Peyer's patch (tissue), 4 donors: ENCODE measurements at regions not wholly inside any gene's neighbourhood (a gene's known extent, or its start where the extent isn't known, plus 50 kb on each side); places are given as distances from the start of the nearest gene placed in this dataset.

Source experiments
- DNase-seq, 3 donors: peaks; one replicate each; pipeline ENCODE4 v3.0.0-alpha.2; 2017 to 2019
- H3K27ac ChIP-seq, 4 donors: fragments of 200-600 bp; sonication (generic); one replicate each; pipeline ENCODE4 v1.5.1; 2016 to 2019
- H3K27me3 ChIP-seq, 2 donors: fragments of 200-600 bp; sonication (generic); one replicate each; pipeline ENCODE4 v1.5.1; 2019
- H3K36me3 ChIP-seq, 3 donors: fragments of 200-600 bp; sonication (generic); one replicate each; pipeline ENCODE4 v1.5.1; 2016 to 2019
- H3K4me1 ChIP-seq, 4 donors: fragments of 200-600 bp; sonication (generic); one replicate each; pipeline ENCODE4 v1.5.1; 2016 to 2019
- H3K4me3 ChIP-seq, 4 donors: fragments of 200-600 bp; sonication (generic); 1 replicate in 3 of 4; 2 replicates in 1 of 4; pipeline ENCODE4 v1.5.1; 2016 to 2019; ENCODE audit warnings: mild to moderate bottlenecking in 1 of 4
- H3K9me3 ChIP-seq, 4 donors: fragments of 200-600 bp; sonication (generic); one replicate each; pipeline ENCODE4 v1.5.1; 2016 to 2019; ENCODE audit warnings: mild to moderate bottlenecking in 1 of 4
- POLR2A ChIP-seq, 2 donors: fragments of 450-650 bp; IDR thresholded peaks; one replicate each; pipeline ENCODE4 v1.5.1; 2017; ENCODE audit warnings: antibody characterized with exemption in 2 of 2, mild to moderate bottlenecking in 2 of 2, moderate library complexity in 2 of 2
- TF ChIP-seq, protein P1 (sequence below), 6 experiments: fragments of 450-650 bp in 4 of 6; fragments of 200-600 bp in 2 of 6; sonication (generic) in 1 of 6; IDR thresholded peaks; one replicate each; pipeline ENCODE4 v1.5.1; 2017 to 2019; ENCODE audit warnings: antibody characterized with exemption in 6 of 6, mild to moderate bottlenecking in 3 of 6, moderate library complexity in 1 of 6

GRCh38 chr18:71994273-71994672, 549.9 kb downstream of the CBLN2 start:
- Histone ChIP-seq H3K27me3 (no peaks in the 10 kb centered on the region), H3K9me3 (peaks cover 0 to 3% (median 0%) of the 10 kb centered on the region in 4 donors), H3K27ac (no peak overlapping the region), H3K4me3 (no peak overlapping the region), H3K4me1 (no peaks in the 10 kb centered on the region), H3K36me3 (no peaks in the 10 kb centered on the region)
- TF ChIP-seq, protein P1, sequence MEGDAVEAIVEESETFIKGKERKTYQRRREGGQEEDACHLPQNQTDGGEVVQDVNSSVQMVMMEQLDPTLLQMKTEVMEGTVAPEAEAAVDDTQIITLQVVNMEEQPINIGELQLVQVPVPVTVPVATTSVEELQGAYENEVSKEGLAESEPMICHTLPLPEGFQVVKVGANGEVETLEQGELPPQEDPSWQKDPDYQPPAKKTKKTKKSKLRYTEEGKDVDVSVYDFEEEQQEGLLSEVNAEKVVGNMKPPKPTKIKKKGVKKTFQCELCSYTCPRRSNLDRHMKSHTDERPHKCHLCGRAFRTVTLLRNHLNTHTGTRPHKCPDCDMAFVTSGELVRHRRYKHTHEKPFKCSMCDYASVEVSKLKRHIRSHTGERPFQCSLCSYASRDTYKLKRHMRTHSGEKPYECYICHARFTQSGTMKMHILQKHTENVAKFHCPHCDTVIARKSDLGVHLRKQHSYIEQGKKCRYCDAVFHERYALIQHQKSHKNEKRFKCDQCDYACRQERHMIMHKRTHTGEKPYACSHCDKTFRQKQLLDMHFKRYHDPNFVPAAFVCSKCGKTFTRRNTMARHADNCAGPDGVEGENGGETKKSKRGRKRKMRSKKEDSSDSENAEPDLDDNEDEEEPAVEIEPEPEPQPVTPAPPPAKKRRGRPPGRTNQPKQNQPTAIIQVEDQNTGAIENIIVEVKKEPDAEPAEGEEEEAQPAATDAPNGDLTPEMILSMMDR (IDR thresholded peaks at IDR 0.05), result no peak
- TF ChIP-seq POLR2A (IDR thresholded peaks at IDR 0.05), result no peak
- no peak for DNase-seq

- Histone ChIP-seq H3K27me3 (no peaks in the 10 kb centered on the region), H3K4me3 (no peak overlapping the region), H3K4me1 (no peaks in the 10 kb centered on the region), H3K9me3 (no peaks in the 10 kb centered on the region), H3K36me3 (no peaks in the 10 kb centered on the region), H3K27ac (no peak overlapping the region)
- no peak for DNase-seq
- TF ChIP-seq, protein P1 (IDR thresholded peaks at IDR 0.05), result no peak
Measured at GRCh38 chr18:71989616-71990015, 554.5 kb downstream of the CBLN2 start.

DNA sequence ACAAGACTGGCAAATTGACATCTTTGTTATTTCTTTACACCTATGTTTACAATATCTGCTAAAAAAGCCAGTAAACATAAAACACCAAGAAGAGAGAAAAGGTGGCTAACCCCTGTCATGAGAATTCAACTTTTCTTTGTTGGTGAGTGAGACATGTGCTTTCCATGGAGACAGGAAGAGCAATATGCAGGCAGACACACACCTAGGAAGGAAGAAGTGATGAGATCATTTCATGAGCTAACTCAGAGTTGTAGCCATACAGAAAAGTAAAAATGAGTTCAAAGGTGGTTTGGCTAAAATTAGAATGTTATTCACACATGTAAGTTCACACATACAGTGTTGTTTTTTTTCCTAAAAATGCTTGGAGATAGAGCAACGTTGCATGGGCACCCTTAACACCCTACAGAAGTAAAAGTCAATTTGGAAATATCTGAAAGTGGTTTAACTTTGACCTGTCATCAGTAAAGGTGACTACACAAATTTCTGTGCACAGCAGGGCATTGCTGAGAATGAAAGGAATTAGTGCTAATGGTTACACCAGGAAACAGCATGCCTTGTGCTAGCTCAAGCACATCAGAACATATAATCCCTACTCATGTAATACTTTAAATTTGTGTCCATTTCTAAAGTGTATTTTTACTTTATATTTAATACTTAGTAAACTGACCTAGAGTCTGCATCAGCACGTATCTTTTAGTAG, 557.6 kb downstream of the CBLN2 start:
- TF ChIP-seq, protein P1 (IDR thresholded peaks at IDR 0.05), result no peak
- no peak for TF ChIP-seq POLR2A (IDR thresholded peaks at IDR 0.05)
- H3K36me3 ChIP-seq, result no peaks in the 10 kb centered on the region
- DNase-seq, result no peak

GRCh38 chr18:71976744-71977143, 567.4 kb downstream of the CBLN2 start:
- H3K4me3 ChIP-seq, result no peak overlapping the region
- H3K36me3 ChIP-seq, result no peaks in the 10 kb centered on the region
- no peaks in the 10 kb centered on the region for H3K4me1 ChIP-seq
- H3K9me3 ChIP-seq, result no peaks in the 10 kb centered on the region
- no peak overlapping the region for H3K27ac ChIP-seq
- no peaks in the 10 kb centered on the region for H3K27me3 ChIP-seq
- no peak for TF ChIP-seq POLR2A (IDR thresholded peaks at IDR 0.05)
- TF ChIP-seq, protein P1 (IDR thresholded peaks at IDR 0.05), result no peak
- DNase-seq, result no peak

More for the DNA sequence above, 557.6 kb downstream of the CBLN2 start:
- no peaks in the 10 kb centered on the region for H3K9me3 ChIP-seq
- no peak overlapping the region for H3K27ac ChIP-seq
- H3K27me3 ChIP-seq, result no peaks in the 10 kb centered on the region
- no peak overlapping the region for H3K4me3 ChIP-seq
- H3K4me1 ChIP-seq, result no peaks in the 10 kb centered on the region

DNA sequence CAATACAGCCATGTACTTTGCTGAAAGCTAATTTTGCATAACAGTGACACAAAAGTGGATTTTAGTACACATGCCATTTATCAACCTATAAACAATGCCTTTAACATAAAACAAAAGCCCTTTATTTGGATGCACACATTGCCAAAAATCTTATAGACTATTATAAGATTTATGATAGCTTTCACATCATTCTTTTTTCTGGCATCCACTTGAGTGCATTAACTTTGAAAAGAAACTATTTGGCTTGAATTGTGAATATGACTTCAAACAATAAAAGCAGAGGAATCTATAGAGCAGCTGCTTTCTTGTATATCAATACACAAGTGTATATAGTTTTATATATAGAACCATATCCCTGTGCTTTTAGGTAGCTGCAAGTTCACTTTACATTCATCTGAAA, 577.4 kb downstream of the CBLN2 start:
- H3K36me3 ChIP-seq, result no peaks in the 10 kb centered on the region
- H3K27me3 ChIP-seq, result no peaks in the 10 kb centered on the region
- no peaks in the 10 kb centered on the region for H3K4me1 ChIP-seq
- H3K4me3 ChIP-seq, result no peak overlapping the region
- no peak for TF ChIP-seq POLR2A (IDR thresholded peaks at IDR 0.05)
- TF ChIP-seq, protein P1 (IDR thresholded peaks at IDR 0.05), result no peak
- no peak for DNase-seq
- no peak overlapping the region for H3K27ac ChIP-seq
- peaks cover 0 to 7% (median 0%) of the 10 kb centered on the region in 4 donors for H3K9me3 ChIP-seq
